SW 1271 (cell line): ENCODE measurements at regions not wholly inside any gene's neighbourhood (a gene's known extent, or its start where the extent isn't known, plus 50 kb on each side); places are given as distances from the start of the nearest gene placed in this dataset.
A peak's percentile ranks its signal among the peaks of the same experiment; 100 is the strongest.
"Not testable (repeated sequence)": the region's sequence is repeated elsewhere in the genome, so short reads cannot be mapped to it uniquely, and the experiment has no call there.

ENCODE experiments used
- DNase-seq, 2 experiments: peaks; one replicate each; lab custom pipeline; 2025; lab: John Stamatoyannopoulos, UW

DNA sequence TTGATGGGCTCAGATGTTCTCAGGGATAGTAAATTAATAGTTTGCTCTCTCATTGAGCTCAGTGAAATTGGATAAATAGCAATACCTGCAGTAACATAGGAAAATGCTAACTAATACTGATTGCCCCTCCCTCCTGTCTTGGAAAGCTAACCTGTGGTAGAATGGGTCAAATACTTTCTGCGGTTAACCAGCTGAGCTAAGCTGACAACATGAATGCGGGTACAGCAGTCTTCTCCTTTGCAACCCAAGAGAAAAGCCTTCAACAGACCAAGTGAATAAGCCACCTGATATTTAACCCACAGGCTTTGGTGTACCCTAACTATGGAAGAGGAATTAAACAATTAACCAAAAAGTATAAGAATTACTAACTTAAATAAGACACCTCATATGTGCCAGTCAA lies 408.3 kb upstream of the MAF start:
- DNase-seq: no peak

DNA sequence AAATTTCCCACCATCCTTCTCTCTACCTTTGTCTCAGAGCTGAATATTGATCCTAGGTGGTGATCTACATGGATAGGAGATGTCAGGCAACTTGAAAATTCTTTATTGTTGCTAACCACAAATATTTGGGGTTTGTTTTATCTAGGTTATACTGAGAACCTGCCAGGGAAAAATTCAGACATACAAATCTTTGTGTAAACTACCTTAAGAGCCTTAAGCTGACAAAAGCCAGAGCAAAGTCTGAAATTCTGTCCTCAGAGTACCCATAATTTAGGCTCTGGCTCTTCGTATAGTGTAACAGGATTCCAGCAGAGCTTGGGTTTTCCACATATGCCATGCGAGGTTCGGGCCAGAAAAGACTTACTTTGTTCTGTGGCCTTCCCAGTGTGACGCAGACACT lies 406.7 kb upstream of the MAF start:
- no peak for DNase-seq

DNA sequence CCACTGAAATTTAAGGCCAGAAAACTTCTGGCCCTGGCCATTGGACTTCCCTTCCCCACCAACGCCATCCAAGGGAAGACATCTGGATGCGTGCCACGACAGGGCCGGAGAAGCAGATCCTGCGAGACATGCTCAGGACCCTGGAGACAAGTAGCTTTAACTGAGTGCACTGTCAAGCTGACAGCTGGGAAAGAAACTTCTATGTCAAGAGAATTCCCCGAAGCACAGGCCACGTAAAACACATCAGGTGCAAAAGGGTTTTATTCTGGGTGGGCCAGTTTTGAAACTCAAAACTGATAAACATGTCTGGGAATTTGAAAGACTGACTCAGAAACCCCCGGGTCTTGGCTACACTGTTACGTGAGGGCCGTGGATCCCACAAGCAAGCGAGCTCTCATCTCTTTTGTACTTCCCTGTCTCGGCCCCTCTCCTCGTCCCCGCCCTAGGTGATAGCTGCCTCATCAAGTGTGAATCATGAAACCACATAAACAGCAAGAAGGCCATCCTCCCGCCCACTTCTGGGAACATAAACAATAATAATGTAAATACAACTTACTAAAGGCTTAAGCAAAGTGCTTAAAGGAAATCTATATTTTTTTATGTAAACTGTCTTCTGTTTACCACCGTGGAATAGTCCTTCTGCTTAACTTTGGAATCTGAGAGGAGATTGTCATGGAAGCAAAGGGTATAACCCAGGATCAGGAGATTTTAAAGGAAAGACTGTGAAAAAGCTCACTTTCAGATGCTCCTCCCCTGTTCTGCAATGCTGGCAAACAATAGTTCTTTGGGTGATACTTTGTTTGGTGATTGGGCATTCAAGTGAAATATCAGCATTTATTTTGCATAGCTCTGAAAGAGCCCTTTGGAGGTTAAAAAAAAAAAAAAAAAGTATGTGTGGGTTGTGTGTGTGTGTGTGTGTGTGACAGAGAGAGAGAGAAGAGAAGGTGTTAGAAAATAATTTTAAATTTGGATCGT lies 406.0 kb upstream of the MAF start:
- no peak for DNase-seq

DNA sequence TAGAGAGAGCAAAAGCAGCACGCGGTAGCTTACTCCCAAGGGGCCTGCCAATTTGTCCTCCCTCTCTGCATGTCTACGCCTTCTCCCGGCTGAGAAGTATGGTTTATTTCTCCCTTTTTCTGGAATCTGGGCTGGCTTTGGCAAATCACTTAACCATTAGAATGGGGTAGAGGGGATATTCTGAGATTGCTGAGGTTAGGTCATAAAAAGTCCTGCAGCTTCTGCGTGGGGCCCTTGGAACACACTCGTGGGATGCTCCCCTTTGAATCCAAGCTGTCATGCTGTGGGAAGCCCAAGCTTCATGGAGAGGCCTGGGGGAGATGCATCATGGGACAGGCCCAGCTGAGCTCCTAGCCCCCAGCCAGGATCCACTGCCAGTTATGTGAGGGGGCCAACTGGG lies 403.6 kb upstream of the MAF start:
- no peak for DNase-seq

DNA sequence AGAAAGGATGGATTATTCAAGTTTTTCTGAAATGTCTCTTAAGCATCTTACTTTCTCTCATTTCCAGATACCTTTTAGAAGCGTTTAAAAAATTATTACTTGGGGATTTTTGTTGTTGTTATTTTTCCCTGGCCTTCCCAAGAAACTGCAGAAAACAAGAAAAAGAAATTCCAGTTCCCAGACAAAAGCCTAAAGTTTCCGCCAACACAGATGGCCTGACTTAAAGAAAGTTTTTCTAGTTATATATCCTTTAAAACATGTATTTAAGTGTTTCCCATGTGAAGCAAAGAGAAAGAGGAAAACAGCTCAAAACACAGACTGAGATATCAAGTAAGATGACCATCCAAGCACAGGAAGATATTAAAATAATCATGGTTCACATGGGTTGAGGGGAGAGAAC lies 401.7 kb upstream of the MAF start:
- DNase-seq: no peak

DNA sequence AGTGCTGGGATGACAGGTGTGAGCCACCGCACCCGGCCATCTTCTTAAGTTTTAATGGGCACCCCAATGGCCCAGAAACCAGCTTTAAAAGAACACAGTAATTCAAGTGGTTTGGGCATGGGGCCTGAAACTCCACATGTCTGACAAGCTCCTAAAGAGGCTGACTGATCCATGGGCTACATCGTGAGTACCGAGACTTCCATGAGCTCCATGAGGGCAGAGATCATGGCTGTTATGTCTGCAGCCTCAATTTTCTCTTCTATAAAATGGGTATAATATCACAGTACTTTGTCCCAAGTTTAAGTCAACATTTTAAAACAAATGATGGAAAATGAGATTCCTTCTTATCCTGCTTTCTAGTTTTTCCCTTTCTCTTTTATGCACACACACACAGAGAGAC lies 397.6 kb upstream of the MAF start:
- DNase-seq: no peak

DNA sequence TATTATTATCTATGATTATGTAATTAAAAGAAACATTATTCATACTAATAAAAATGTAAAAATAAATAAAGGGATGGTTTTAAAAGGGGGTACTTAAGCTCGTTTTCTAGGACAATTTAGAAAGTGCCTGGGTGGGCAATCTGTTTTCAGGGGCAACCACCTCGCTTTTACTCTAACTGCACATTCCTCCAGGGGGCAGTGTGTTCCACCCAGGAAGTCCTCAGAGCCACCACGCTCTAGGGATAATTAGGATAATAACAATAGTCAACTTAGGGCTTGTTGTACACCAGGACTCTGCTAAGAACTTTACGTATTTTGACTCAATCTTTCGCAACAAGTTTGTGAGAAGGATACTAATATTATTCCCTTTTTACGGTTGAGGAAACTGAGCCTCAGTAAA lies 396.7 kb upstream of the MAF start:
- DNase-seq: peak in 1 of 2 experiments; percentile 4

DNA sequence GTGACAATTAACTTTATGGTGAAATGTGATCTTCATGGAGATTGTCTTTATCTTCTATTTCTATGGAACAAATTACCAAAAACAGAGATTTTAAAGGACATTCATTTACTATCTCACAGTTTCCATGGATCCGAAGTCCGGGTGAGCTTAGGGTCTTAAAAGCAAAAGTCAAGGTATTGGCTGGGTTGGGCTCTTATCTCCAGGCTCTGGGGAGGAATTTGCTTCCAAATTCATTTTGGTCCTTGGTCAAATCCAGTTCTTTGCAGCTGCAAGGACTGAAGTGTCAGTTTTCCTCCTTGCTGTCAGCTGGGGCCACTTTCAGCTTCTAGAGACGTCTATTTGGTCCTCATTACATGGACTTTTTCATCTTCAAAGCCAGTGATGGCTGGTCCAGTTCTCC lies 395.8 kb upstream of the MAF start:
- DNase-seq: no peak

DNA sequence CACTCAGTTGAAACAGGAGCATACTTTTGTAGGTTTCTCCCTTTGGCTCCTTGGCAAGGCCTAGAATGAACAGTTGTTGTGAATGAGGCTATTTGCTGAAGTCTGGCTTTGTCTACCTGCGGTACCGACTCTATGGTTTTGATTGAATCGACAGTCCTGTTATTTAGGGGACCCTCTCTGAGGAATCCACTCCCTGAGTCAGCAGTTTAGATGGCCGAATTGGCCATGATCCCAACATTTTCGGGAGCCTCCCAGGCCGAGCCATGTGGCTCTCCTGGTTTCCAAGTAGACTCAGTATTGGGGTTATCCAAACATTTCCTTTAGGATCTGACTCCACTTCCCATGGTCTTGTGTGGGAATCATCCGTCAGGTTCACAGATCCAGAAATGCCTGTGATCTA lies 394.8 kb upstream of the MAF start:
- no peak for DNase-seq

DNA sequence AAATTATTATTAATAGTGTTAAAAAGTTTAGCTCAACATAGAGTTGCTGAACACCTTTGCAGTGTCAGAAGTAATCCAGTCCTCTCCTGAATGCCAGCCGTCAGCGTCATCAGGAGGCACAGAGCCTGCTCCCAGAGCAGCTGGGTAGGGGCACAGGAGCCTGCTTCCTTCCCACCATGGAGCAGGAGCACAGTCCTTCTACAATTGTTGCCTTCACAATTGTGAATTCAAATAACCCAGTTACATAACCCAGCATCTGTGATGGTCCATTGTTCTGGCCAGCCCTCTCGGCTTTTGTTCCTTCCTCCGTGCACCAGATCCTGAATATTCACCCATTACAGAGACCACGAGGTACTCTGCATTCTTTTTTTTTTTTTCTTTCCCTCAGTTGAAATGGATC lies 393.9 kb upstream of the MAF start:
- DNase-seq: no peak

DNA sequence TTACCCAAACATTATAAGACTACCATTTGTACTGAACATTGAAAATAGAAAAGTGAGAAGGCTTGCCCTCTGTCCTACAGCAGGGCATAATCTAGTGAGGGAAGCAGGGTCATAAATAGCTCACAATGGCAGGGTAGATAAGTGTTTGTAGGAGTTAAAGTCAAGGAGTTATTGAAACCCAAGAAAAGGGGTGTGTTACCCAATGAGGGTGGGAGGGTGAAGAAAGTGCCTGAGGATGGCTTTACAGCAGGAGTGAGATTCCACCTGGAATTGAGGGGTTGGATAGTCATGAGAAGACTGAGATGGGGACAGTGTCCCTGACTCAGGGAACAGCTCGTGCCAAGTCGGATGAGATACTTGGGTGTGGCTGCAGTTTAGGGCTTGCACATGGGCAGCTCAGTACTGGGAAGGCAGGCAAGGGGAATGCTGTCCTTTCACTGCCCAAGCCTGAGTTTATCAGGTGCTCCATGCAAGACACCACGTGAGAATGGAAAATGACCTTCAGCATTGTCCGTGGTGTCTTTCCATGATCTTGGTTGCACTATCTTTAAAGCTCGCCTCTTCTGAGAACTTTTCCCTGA lies 393.2 kb upstream of the MAF start:
- no peak for DNase-seq

DNA sequence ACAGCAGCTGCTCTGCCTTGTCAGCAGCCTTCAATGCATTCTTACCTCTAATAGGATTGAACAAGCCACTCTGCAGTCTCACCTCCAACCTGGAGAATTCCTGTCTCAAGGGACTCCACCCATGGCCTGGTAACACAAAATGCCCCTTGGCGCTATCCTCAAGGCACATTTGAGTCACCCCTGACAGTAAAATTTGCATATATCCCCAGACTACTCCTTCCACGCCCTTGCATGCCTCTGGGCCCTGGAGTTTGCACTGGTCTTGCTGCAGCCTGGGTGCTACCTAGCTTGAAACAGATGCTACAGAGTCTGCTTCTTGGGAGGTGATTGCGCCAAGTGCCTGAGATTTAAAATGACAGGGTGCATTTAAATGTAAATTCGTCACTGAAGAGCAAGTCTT lies 391.4 kb upstream of the MAF start:
- no peak for DNase-seq

DNA sequence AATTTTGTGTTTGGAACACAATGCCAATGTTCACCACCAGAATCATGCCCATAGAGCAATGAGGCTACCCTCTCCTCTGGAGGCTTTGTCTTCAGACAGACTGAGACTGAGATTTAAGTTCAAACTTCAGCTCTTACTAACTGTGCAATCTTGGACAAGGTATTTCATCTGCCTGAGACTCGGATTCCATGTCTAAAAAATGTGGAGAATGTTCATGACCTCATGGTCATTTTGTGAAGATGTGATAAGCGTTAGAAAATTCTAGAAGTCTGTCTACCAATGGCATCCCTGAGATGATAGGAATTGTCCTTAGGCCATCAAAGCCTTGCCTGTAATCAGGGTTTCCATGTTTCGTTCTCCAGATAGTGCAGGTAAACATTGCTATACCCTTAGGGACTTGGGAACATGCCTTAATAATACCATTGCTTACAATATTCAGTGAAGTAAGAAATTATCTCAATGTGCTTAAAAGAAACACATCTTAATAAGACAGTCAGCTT lies 388.2 kb upstream of the MAF start:
- no peak for DNase-seq

DNA sequence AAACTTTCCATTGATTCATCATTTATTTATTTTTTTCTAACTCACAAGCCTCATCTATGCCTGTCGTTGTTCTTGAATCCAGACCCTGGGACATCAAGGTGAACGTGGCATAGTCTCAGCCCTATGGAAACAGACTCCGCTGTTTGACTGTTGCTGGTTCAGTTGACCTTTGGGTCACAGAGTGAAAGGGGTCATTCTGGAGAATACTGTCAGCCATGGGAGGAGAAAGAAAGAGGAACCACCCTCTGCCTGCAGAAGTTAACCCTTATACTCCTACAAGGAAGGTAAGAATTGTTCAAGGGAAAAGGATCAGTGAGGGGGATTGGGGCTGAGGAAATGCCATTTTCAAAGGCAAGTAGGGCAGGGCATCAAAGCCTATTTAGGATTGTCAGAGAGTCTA lies 387.6 kb upstream of the MAF start:
- DNase-seq: no peak

DNA sequence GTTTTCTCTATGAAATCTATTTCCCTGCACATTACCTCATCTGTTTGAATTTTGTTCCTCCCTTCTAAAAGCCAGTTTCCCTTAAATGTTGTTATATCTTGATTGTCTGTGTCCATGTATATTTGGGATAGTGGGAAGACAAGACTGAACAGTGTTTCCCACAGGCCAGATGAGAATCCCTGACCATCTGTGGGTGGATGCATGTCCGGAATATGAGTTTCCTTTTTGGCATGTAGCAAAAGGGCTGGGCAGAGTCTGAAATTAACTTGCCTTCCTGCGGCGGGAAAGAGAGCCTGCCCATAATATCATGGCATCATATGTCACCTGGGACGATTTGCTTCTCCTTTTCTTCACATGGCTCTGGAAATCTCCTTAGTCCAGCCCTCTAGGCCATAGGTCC lies 385.8 kb upstream of the MAF start:
- DNase-seq: no peak

DNA sequence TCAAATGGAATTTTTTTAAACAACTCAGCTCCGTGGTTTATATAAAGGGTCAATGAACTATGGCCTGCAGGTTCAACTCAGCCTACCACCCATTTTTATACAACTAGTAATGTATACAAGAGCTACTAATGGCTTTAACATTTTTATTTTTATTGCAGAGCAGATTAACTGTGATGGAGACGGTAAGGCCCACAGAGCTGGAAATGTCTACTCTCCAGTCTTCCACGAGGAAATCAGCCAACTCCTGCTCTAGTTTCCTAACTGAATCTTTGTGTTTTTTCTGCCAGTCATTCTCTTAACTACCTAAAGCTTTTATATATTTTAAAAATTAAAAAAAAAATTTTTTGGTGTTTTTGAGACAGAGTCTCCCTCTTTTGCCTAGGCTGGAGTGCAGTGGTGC lies 385.1 kb upstream of the MAF start:
- no peak for DNase-seq

DNA sequence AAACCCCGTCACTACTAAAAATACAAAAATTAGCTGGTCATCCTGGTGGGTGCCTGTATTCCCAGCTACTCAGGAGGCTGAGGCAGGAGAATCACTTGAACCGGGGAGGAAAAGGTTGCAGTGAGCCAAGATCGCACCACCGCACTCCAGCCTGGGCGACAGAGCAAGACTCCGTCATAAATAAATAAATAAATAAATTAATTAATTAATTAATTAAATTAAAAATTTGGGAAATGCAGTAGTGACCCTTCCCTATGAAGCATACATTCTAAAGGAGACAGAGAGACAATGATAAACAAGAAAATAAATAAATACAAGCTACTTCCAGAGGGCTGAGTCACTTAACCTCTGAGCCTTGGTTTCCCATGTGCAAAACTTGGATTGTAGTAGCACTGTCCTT lies 383.6 kb upstream of the MAF start:
- not testable (repeated sequence) for DNase-seq

DNA sequence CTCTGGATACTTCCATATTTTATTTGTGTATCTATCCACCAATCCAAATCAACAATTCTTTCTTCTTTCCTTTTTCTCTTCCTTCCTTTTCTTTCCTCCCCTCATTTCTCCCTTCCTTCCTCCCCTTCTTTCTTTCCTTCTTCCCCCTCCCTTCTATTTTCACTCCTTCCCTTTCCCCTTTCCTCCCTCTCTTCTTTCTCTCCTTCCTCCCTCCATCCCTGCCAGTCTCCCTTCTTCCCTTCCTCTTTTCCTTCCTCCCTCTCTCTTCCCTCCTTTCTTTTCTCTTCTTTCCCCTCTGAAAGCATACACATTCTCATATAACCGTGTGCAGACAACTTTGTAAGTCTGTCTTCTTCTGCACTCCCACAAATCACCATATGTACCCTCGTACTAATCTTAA lies 382.3 kb upstream of the MAF start:
- DNase-seq: no peak

DNA sequence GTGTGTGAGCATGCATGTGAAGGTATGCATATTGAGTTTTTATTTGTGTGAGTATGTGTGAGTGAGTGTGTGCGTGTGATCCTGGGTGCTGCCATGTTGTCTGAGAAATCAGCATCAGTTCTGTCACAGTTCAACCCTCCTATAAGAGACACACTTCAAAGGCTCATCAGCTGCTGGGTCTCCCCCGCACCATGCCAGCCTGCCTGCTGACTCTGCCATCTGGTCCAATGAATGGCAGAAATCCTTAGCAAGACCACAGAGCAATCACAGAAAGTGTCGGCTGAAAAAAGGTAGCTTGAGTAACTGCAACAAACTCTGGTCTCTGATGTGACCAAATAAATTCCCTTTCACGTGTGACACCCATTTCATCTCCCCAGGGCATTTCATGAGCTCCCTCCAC lies 381.8 kb upstream of the MAF start:
- no peak for DNase-seq

DNA sequence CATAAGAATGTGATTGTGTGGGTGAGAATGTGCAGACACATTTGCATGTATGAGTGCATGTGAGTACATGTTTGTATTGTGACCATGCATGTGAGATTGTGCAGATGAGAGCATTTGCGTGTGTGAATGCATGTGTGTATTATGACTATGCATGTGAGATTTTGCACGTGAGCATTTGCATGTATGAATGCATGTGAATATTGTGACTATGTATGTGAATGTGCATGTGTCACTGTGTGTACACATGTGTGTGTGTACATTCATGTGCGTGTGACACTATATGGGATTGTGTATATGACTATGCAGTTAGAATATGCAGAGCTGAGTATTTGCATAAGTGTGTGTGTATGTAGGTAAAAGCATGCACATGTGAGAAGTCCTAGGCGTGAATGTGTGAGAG lies 381.3 kb upstream of the MAF start:
- no peak for DNase-seq

DNA sequence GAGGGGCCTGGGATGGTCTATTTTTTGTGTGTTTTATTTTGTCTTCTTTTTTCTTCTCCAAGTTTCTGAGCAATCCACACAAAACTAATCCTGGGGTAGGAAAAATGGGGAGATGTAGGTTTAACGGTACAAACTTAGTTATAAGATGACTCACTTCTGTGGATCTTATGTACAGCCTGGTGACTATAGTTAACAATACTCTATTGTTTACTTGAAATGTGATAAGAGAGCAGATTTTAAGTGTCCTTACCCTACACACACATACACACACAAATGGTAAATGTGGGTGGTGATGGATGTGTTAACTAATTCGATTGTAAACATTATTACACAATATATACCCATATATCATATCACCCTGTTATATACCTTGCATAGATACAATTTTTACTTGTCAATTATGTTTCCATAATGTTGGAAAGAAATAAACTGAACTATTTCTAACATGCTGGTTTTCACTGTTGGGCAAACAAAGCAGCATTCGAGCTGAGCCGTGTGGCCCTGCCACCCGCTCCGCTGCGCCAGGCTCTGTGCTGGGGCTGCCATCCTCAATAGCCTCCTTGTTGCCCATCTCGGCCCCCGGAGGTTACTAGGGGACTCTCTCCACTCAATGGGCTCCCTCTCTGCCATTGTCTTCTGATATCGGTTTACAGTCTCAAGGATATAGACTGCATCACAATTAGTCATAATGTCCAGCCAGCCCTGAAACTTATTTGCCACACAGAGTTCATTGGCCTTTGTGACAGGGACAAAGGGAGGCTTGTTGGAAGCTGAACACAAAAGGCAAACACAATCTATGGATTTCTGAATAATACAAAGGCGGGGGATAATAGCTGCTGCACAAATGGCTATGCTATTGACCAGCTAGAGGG lies 380.3 kb upstream of the MAF start:
- peak in 1 of 2 experiments; percentile 2 for DNase-seq
